HG02588 (cell line): ENCODE measurements at regions not wholly inside any gene's neighbourhood (a gene's known extent, or its start where the extent isn't known, plus 50 kb on each side); places are given as distances from the start of the nearest gene placed in this dataset.
A peak's percentile ranks its signal among the peaks of the same experiment; 100 is the strongest.

Source experiments
- ATAC-seq: cut with Tn5 transposase; IDR thresholded peaks from one replicate; pipeline ENCODE4 v1.9.1; 2021; ENCODE audit warnings: mild to moderate bottlenecking, moderate library complexity; ENCODE audit not compliant: unreplicated experiment

DNA sequence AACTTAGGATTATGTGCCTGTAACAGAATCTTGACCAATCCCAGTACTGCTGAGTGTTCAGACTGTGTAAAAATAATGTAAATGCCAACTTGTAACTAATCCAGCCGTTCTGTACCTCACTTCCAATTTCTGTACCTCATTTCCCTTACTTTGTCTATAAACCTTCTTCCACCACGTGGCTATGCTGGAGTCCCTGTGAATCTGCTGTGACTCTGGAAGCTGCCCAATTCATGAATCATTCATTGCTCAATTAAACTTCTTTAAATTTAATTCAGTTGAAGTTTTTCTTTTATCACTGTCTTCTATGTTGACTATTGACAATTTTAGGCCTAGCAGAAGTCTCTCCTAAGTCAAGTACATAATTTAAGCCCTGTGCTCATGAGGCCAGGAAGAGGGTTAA lies 215.3 kb upstream of the RHOBTB1 start:
- ATAC-seq = no peak

DNA sequence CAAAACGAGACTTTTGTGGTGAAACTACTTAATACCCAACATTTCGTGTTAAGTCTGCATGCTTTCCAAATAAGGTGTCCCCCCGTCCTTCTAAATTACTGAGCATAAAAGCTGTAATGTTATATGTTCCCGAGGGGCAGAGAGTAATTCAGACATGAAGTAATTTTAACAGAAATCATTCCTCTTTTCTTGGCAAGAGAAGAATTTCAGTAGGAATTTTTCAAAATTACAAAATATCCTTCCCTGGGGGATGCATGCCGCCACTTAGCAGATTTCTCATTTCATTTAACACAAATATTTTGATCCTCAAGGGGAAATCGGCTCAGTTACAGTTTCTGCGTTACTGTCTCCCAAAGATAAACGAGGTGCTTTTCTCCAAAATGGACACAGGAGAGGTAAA lies 213.2 kb upstream of the RHOBTB1 start:
- ATAC-seq = no peak

DNA sequence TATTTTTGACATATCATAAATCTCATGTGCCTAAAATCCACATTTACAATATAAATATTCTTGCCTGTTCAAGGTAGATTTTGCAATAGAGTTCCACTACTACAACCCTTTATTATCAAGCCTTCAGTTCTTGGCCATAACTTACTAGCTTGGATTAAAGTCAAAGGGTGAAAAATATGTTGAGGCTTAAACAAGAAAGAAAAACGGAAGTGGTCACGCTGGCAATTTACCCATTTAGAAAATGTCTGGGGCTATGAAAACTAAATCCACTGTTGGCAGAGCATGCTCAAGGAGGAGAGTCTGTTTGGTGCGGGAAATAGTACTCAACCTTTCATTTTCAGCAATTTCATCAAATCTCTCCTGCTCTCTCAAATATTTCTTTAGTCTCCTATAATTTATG lies 209.8 kb upstream of the RHOBTB1 start:
- no peak for ATAC-seq

DNA sequence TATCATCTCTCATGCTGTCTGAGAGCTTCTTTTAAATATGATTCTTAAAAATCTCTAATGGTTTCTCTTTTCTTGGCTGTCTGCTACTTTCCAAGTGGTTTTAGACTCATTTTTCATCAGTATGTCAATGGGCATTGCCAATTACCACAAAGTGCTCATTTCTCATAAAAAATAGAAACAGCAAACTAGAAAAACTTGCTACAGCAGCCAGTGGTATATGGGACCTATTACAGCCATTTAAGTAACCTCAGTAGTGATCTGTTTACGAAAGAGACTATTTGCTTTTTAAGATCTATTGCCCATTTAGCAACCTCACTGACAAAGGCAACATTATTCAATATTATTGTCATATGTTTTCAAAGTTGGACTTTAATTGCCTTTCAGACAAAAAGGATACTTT lies 207.1 kb upstream of the RHOBTB1 start:
- ATAC-seq = no peak

DNA sequence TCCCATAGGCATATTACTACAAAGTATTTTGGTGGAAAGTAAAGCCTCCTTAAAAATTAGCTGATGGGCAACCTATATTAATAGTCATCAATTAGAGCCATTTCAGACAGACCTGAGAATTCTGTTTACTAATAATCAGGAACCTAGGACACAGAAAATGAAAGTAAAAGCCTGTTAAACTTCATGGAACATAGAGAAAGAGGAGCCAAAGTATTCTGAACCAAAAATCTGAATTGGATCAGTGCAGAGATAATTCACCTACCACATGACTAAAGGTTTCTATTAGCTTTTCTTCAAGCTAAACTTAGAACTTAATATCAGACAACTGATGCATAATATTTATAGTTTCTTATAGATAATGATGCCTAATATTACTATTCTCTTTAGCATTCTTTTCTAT lies 204.5 kb upstream of the RHOBTB1 start:
- ATAC-seq = no peak

DNA sequence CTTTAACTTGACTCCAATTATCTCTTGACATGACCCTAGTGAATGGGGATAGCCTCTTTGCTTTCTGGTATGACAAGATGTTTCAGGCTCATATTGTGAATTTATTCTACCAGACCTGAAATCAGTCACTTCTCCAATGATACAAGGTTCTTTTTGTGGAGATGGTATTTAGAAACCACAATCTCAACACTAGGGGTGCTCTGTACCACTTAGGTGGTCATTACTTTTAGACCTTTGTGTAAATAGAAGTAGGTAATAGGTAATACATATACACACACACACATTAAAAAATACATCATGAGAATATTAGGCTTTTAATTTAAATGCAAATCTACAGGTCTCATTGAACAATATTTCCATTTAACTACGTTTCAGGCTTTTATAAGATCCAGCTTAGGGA lies 199.0 kb upstream of the RHOBTB1 start:
- ATAC-seq = no peak

DNA sequence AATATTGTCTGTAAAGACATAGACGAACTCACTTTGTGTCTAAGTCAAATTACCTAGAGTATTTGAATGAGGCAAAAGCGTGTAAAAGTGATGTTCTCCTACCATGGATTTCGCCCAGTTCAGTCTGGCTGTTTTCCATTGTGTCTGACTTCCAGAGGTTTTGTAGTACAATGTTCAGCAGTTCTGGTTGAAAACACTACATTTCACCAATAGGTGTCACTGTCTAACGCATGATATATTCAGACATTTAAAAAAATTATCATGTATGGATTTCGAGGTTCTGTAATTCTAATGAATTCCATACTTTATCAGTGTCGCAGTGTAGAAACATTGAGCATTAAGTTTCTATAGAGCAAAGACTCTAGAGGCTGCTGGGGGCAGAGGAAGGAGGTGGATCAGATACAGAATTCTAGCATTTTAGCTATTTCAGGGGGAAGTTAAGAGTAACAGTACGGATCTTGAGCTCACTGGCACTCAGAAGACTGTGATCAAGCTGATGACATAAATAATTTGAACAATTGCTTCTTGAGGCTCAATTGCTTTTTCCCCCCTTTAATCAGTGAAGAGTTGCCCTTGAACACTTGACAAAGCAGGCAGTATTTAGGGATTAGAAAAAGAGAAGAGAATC lies 196.9 kb upstream of the RHOBTB1 start:
- ATAC-seq = no peak

DNA sequence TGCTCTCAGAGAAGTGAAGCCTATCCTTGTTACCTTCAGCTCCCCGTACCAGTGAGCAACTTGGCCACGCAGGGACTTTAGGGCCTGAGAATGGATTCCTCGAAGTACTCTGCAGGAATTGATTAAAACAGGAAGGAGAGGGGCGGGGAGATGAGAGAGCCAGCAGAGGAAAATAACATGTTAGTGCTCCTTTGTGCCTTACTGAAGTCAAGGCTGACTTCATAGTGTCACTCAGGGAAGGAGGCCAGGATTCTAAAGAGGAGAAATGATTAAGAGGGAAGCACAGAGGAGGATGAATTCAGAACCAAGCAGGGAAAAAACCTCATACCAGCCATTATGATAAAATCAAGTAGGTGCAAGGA lies 195.6 kb upstream of the RHOBTB1 start:
- ATAC-seq = no peak

DNA sequence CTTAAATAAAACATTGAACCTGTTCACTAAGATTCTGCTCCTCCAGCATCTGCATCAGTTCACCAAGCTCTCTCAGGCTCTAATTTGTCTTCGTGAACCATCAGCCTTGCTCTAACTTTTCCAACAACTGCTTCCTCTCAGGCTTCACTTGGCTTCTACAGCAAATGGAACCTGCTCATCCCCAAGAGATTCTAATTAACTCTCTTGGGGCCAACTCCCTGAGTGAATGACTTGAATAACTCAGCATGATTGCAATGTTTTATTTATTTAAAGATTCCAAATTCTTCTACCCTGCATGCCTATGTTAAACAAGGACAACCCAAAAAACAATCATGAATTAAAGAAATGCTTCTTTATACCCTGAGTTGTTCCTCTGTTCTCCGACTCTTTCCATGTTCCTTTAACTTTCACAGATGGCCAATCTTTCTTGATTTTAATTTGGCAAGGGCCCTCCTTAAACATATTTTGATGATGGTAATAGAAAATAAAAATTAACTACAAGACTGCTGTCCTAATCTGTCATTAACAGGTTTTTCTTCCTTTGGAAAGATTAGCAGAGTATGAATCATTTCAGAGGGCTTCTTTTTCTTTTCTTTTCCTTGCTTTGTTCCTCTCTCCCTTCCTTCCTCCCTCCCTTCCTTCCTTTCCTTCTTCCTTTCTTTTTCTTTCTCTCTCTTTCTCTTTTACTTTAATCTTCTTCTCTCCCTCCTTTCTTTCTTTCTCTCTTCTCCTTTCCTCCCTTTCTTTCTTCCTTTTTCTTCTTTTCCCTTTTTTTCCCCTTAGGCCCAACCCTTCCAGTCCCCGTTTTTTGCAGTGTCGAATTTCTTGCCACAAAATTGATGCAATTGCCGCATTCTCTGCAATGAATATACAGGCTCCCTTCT lies 195.0 kb upstream of the RHOBTB1 start:
- no peak for ATAC-seq

DNA sequence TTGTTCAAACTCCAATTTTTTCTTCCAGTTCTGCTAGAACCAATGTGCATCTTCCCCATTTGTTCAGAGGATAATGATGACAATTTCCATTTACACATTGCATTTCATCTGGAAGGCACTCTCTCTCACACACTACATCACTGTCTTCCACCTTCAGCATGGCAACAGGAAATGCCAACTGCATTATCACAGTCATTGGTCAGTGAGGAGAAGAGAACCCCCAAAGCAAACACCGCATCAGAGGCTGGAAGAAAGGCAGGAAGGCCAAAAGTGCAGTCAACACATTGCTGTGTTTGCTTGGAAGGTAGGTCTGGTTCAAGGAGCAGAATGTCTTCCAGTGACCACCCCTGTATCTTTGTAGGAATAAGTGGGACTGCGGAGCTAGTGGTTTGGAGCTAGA lies 192.2 kb upstream of the RHOBTB1 start:
- ATAC-seq = no peak

DNA sequence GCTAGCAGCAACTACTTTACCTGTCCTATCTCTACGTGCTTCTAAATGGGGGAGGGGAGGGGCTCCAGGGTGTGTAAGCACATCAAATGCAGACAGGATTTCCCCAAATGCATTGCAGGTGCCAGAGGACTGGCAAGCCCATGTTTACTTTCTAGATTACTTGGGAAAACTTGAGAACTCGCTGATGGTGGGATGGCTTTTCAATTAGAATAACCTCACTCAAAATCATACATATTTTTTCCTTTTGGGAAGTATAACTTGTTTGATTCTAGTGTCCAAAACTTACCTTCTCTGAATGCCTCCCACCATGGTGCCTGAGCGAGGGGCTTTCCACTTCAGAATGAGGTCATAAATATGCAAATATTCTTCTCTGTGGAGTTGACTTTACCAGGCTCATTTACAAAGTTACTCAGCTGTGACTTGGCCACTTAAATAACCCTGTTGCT lies 191.3 kb upstream of the RHOBTB1 start:
- peak; percentile 98 for ATAC-seq

DNA sequence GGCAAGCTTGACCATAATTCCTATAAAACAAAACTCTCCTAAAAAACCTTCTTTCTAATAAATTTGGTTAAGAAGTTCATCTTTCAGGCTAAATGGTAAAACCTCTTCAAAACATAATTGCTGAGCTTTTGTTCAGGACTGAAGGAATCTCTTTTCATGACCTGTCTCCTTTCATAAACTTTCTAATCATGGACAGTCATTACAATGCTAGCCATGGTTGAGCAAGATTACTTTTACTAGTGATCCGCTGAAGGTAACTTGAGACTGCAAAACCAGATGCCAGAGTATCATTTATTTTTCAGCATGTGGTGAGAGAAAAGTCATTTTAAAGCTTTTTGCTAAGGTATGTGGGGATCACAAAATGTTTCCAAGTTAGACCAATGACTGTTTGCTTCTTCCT lies 186.4 kb upstream of the RHOBTB1 start:
- ATAC-seq = no peak

DNA sequence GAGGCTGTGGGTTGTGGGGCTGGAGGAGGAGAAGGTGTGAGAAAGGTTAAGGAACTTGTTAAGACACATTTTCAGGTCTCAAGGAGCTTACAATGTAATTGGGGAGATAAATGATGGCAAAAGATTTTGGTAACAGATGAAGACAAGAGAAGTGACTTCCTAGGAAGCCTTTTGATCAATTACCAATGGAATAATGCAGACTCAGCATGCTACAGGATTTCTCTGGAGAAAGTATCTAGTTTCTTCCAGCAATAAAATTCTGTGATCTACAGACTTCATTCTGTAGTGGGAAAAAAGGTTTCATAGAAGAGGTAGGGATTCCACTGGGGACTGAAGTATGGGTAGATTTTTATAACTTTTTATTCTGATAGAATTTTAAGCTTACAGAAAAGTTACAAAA lies 184.2 kb upstream of the RHOBTB1 start:
- no peak for ATAC-seq

DNA sequence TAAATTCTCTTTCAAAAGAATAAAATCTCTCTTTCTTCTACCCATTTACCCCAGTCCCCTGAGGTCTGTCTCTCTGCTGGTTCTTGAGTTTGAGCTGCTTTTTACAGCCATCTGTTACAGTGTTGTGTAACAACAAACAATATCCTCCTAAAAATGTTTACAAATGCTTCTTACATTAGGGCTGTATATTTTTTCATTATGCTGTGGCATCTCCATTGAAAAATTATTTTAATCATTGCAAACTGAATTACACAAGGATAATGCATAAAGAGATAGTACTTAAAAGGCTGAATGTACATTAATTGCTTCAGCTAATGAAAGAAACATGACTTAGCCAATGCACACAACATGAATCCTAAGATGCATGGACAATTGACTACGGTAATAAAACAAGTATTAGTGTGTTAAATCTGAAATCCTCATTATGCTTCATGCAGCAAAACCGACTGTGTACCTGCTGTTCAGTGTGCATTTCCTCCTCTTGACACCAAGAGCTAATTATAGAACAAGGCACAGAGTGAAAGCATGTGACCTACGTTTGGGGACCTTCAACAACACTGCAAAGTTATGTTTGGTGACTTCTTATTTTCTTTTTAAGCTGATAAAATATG lies 181.7 kb upstream of the RHOBTB1 start:
- ATAC-seq = peak; percentile 75

DNA sequence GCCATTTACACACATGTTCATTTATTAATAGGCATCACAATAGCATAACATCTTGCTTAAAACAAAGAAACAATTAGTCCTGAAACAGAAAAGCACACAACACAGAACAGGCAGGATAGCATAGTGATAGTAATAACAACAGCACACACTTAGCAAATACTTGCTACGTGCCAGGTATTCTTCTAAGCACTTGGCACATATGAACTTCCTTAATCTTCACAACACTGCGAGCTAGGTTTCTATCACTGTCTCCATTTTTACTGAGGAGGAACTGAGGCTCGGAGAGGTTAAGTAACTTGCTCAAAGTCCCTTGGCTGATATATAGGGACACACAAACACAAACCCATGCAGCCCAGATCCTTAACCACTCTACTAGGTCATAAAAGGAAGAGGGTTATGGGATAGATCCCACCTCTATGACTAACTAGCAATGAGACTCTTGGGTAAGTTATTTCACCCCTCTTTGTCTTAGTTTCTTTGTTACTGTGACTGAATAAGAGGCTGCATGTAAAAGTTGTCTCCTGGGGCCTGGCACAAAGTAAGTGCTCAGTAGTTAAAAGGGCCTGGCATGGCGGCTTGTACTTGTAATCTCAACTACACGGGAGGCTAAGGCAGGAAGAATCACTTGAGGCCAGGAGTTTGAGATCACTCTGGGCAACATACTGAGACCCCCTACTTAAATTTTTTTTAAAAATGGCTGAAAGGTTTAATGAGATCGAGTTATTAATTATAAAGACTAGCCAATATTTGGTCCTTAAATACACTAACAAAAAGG lies 181.0 kb upstream of the RHOBTB1 start:
- no peak for ATAC-seq

DNA sequence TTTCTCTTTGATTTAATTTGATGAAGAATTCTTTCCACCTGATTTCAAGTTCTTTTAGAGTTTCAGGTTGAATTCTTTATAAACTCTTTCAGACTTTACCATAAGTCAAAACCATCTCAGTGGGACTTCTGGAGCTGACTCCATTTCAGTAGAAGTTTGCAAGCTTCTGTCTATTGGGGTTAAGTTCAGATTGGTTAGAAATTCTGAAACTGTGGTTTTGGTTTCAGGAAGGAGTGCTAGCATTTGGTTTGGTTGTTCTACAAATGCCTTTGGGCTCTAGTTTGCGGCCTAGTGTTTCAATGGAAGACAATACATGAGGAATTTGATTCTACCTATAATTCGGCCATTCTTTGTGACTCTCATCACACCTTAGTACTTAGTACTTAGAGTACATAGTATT lies 176.8 kb upstream of the RHOBTB1 start:
- ATAC-seq = peak; percentile 85

DNA sequence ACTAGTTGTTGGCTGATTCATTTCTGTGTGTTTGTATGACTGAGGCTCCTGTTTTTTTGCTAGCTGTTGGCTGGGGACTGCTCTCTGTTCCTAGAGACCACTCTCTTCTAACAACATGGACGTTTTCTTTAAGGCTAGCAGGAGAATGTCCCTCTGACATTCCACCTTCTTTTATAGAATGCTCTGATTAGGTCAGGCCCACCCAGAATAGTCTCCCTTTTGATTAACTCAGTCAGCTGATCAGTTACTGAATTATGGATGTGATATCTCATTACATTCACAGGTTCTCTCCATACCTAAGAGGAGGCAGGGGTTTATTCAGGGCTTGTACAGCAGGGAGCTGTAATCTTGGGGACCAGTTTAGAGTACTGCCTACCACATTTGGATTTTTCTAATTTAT lies 175.6 kb upstream of the RHOBTB1 start:
- ATAC-seq = no peak

DNA sequence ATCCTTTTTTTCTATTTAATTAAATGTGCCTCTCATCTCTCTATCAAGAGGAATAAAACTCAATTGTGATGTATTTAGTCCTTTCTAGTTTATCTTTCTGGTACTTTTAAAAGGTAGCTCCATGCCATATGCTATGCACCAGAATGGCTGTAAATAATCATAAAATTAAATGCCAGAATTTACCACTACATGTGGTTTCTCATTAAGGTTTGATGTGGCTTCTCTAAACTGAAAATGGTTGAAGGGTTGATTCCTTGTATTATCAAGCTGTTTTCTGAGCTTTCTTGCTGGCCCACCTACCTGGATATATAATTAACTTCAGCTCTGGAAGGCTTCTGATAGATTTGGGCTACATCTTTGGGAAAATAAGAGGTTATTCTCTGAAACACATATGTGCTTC lies 171.9 kb upstream of the RHOBTB1 start:
- no peak for ATAC-seq

DNA sequence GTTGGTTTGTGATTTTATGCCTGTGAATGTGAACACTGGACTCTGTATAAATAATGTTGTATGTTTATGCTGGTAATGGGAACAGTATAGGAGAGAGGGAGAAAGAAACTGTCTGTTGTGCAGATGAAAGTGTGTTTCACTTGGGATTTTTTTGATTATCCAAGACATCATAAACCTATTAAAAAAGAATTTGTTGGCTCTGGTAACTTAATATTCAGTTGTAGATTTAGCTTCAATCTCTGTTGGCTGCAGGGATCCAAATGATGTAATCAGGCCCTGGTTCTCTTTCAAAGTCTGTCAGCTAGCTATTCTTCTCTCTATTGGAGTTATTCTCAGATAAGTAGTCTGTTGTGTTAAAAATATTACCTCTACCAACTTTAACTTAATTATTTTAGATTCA lies 168.8 kb upstream of the RHOBTB1 start:
- no peak for ATAC-seq

DNA sequence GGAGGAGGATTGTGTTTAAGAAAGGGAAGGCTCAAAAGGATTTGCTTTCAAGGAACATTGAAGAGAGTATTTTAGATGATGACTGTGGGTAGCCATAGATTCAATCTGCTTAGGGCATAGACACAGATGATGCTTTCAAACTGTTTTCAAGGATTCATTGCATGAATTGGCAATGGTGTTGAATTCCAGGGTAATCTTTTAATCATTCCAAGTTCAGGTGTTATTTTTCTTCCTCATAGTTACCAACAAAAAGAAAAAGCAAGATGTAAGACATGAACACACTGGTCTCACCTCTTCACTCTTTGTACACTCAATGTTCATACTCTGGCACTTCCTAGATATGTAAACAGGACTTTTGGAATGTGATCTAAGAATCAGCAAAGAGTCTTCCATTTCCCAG lies 167.0 kb upstream of the RHOBTB1 start:
- no peak for ATAC-seq

DNA sequence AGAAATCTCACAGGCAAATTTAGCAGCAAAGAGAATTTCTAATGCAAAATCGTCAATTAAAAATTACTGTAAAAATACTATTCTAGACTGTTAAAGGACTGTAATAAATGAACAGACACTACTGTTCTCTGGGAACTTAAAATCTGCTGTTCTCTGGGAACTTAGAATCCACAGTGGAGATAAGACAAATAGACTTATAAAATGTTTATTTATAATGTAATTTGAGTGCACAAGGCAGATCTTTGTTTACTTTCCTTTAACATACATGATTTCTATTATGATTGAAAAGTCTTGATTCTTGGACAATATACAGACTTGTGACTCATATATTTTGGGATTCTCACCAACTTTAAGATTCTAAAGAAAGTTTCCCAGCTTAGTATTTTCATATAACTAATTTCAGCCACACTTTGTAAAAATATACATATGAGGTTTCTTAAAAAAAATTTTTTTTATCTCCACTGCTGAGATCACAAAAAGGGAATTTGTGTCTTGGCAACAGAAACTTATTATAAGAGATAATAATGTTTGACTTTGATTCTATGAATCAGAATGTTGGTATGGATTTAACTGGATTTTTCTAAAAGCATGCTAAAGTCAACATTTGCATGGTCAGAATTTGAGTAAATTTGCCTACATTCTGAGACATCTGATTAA lies 166.3 kb upstream of the RHOBTB1 start:
- ATAC-seq = no peak
